Tibial artery (tissue), 4 donors: ENCODE measurements at regions not wholly inside any gene's neighbourhood (a gene's known extent, or its start where the extent isn't known, plus 50 kb on each side); places are given as distances from the start of the nearest gene placed in this dataset.

Source experiments
- DNase-seq, 2 donors: peaks; one replicate each; pipeline ENCODE4 v3.0.0-alpha.2; 2019
- H3K27ac ChIP-seq, 2 donors: fragments of 200-600 bp; sonication (generic) in 1 of 2; 1 replicate in 1 of 2; 2 replicates in 1 of 2; pipeline ENCODE4 v1.5.1; 2018 to 2019; ENCODE audit warnings: mild to moderate bottlenecking in 1 of 2
- H3K27me3 ChIP-seq, 2 donors: fragments of 200-600 bp; sonication (generic) in 1 of 2; one replicate each; pipeline versions ENCODE4 v1.5.1 to v1.6.0; 2016 to 2019
- H3K36me3 ChIP-seq, 3 donors: fragments of 200-600 bp; sonication (generic) in 2 of 3; one replicate each; pipeline ENCODE4 v1.5.1; 2016 to 2019; ENCODE audit warnings: mild to moderate bottlenecking in 2 of 3
- H3K4me1 ChIP-seq, 4 donors: fragments of 200-600 bp; sonication (generic) in 2 of 4; 1 replicate in 3 of 4; 2 replicates in 1 of 4; pipeline ENCODE4 v1.5.1; 2016 to 2019
- H3K4me3 ChIP-seq, 2 donors: fragments of 200-600 bp; sonication (generic) in 1 of 2; 1 replicate in 1 of 2; 2 replicates in 1 of 2; pipeline ENCODE4 v1.5.1; 2018 to 2019; ENCODE audit warnings: mild to moderate bottlenecking in 2 of 2
- H3K9me3 ChIP-seq, 3 donors: fragments of 200-600 bp; sonication (generic) in 1 of 3; one replicate each; pipeline ENCODE4 v1.5.1; 2016 to 2019
- intact Hi-C: fragments of 100-400 bp; cut with DNase I; formaldehyde crosslinking; loops from one replicate; pipeline ENCODE4 v1.15.0; 2023; ENCODE audit warnings: low total_unique reads
- TF ChIP-seq, protein P1 (sequence below), 2 experiments: fragments of 200-600 bp in 1 of 2; fragments of 450-650 bp in 1 of 2; IDR thresholded peaks; one replicate each; pipeline ENCODE4 v1.5.1; 2017 to 2019; ENCODE audit warnings: antibody characterized with exemption in 2 of 2, mild to moderate bottlenecking in 1 of 2, moderate library complexity in 1 of 2

DNA sequence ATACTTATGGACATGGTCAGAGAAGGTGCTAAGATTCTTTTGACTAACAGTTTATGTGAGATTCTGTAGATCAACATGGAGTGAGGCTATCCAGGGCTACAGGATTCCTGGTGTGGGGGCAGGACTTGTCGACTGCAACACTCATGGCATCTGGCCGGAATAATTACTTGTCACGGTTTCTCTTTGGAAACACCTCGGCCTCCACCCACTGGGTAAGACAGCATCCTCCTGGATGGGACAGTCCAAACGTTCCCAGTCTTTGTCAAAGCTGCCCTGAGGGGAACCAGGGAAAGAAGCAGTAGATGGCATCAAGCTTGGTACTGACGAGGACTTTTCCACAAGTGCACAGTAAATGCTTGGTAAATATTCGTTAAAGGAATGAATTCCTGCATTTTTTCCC, 762.8 kb downstream of the BRD1 start:
- Histone ChIP-seq H3K27me3 (peaks cover 0 to 25% of the 10 kb centered on the region in 2 donors), H3K9me3 (no peaks in the 10 kb centered on the region), H3K4me1 (no peaks in the 10 kb centered on the region), H3K4me3 (no peak overlapping the region), H3K27ac (no peak overlapping the region), H3K36me3 (no peaks in the 10 kb centered on the region)
- intact Hi-C loops, result no loop called here
- DNase-seq, result peak in 1 of 2 donors; percentile 38
- TF ChIP-seq, protein P1, sequence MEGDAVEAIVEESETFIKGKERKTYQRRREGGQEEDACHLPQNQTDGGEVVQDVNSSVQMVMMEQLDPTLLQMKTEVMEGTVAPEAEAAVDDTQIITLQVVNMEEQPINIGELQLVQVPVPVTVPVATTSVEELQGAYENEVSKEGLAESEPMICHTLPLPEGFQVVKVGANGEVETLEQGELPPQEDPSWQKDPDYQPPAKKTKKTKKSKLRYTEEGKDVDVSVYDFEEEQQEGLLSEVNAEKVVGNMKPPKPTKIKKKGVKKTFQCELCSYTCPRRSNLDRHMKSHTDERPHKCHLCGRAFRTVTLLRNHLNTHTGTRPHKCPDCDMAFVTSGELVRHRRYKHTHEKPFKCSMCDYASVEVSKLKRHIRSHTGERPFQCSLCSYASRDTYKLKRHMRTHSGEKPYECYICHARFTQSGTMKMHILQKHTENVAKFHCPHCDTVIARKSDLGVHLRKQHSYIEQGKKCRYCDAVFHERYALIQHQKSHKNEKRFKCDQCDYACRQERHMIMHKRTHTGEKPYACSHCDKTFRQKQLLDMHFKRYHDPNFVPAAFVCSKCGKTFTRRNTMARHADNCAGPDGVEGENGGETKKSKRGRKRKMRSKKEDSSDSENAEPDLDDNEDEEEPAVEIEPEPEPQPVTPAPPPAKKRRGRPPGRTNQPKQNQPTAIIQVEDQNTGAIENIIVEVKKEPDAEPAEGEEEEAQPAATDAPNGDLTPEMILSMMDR (IDR thresholded peaks at IDR 0.05), result no peak

- no peak overlapping the region for H3K27ac ChIP-seq
- H3K4me1 ChIP-seq, result no peaks in the 10 kb centered on the region
- TF ChIP-seq, protein P1 (IDR thresholded peaks at IDR 0.05), result no peak
- no peak for DNase-seq
- H3K27me3 ChIP-seq, result peaks cover 0 to 29% of the 10 kb centered on the region in 2 donors
- no peaks in the 10 kb centered on the region for H3K36me3 ChIP-seq
- no peaks in the 10 kb centered on the region for H3K9me3 ChIP-seq
- no peak overlapping the region for H3K4me3 ChIP-seq
- intact Hi-C loops, result no loop called here
Observed at GRCh38 chr22:49063545-49063890, 764.2 kb downstream of the BRD1 start.

- H3K27me3 ChIP-seq, result peaks cover 0 to 30% of the 10 kb centered on the region in 2 donors
- H3K27ac ChIP-seq, result no peak overlapping the region
- TF ChIP-seq, protein P1 (IDR thresholded peaks at IDR 0.05), result no peak
- no peaks in the 10 kb centered on the region for H3K36me3 ChIP-seq
- H3K4me1 ChIP-seq, result no peaks in the 10 kb centered on the region
- no peaks in the 10 kb centered on the region for H3K9me3 ChIP-seq
- no peak overlapping the region for H3K4me3 ChIP-seq
- no peak for DNase-seq
- intact Hi-C loops, result no loop called here
Observed at GRCh38 chr22:49062802-49063544, 764.7 kb downstream of the BRD1 start.

DNA sequence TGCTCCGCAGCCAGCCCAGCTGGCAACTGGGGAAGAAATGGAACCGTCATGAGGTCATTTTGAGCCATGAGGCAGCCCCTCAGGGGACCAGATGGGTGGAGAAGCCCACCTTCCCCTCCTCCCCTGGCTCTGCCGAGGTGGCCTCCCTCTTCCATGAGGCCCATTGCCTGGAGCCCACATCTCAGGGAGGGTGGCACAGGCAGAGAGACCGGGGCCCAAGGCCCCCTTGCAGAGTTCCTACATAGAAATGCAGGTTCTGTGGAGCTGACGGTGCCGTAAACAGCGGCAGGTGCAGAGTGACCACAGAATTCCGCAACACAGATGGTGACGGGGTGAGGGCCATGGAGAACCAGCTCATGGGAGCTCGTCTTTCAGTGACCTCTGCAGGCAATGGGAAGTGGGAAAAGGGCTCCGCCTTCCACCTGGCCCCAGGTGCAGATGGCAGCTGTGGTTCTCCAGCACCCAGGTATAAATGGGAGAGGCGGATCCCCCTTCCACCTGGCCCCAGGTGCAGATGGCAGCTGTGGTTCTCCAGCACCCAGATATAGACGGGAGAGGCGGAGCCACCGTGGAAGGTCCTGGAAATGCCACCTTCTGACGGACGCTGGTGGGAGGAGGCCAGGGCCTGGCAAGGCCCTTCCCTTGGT, 765.4 kb downstream of the BRD1 start:
- H3K36me3 ChIP-seq, result no peaks in the 10 kb centered on the region
- TF ChIP-seq, protein P1 (IDR thresholded peaks at IDR 0.05), result no peak
- H3K9me3 ChIP-seq, result no peaks in the 10 kb centered on the region
- H3K4me1 ChIP-seq, result no peaks in the 10 kb centered on the region
- no peak overlapping the region for H3K4me3 ChIP-seq
- H3K27ac ChIP-seq, result no peak overlapping the region
- peaks cover 0 to 32% of the 10 kb centered on the region in 2 donors for H3K27me3 ChIP-seq
- DNase-seq, result no peak
- intact Hi-C loops, result no loop called here

DNA sequence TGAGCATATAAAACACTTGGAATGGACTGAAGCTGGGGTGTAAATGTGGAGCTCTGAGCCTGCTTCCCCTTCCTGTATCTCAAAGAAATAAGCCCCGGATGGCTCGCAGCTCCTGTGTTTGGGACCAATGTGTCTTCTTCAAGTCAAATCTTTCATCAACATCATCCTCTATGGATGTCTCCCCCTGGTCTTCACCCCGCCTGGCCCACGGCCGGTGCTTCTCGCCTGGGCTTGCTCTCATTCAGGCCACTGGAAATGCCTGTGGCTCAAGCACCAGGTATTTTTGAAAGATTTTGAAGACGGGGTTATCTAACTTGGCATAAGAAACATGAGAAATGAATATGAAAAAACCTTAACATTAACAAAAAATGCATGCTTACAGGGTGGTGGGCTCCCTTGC, 769.8 kb downstream of the BRD1 start:
- TF ChIP-seq, protein P1 (IDR thresholded peaks at IDR 0.05), result no peak
- intact Hi-C loops, result no loop called here
- Histone ChIP-seq H3K27me3 (peaks cover 0 to 24% of the 10 kb centered on the region in 2 donors), H3K4me1 (no peaks in the 10 kb centered on the region), H3K36me3 (no peaks in the 10 kb centered on the region), H3K9me3 (no peaks in the 10 kb centered on the region), H3K4me3 (no peak overlapping the region), H3K27ac (no peak overlapping the region)
- DNase-seq, result peak in 1 of 2 donors; percentile 3
